H54 (cell line): ENCODE measurements at regions not wholly inside any gene's neighbourhood (a gene's known extent, or its start where the extent isn't known, plus 50 kb on each side); places are given as distances from the start of the nearest gene placed in this dataset.

Experiments
- DNase-seq: peaks from one replicate; pipeline ENCODE4 v3.0.0; 2011; ENCODE audit warnings: low spot score, mixed read lengths; ENCODE audit not compliant: insufficient read length
- FAIRE-seq: peaks from 3 replicates; lab custom pipeline; 2011; peaks lifted over from hg19 to GRCh38; lab: Jason Lieb, UNC
- POLR2A ChIP-seq: IDR thresholded peaks from 2 replicates; pipeline ENCODE4 v1.6.1; 2011; ENCODE audit warnings: low read depth, mild to moderate bottlenecking, low read length

GRCh38 chr2:12253167-12253778 lies 463.5 kb upstream of the TRIB2 start:
- FAIRE-seq (no peak), DNase-seq (no peak)
- TF ChIP-seq POLR2A, result no peak

GRCh38 chr2:12254280-12254860 lies 462.4 kb upstream of the TRIB2 start:
- DNase-seq (no peak), FAIRE-seq (peak; percentile 33)
- TF ChIP-seq POLR2A, result no peak

DNA sequence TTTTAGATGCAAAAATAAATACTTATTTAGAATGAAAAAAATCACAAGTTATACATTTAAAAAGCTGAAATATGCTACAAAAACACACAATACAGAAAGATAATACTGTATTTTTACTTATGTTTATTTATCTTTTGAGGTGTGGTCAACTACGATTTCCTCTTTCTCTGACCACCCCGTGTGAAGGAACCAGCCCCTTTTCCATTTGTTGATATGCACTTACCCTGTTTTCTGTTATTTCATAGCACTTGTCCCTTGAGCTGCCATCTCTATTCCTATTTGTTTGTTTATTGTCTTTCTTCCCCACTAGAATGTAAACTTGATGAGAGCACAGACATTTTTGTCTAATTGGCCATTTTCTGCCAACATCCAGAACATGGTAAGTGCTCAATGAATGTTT lies 460.5 kb upstream of the TRIB2 start:
- DNase-seq (no peak), FAIRE-seq (no peak)
- no peak for TF ChIP-seq POLR2A

DNA sequence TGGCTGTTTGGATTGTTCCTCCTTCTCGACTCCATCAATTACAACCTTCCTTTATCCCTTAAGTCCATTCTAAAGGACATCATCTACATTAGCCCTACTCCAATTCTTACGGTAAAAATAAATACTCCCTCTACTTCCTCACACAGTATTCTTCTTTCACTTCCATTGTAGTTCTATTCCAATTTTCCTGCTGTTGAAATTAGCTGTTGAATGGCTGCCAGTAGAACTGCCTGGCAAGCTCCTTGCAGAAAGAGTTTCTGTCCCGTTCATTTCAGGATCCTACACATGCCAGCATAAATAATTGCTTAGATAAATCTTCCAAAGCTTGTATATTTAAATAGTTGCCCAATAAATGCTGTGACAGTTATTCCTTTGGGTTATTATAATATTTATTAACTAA lies 459.3 kb upstream of the TRIB2 start:
- no peak for TF ChIP-seq POLR2A
- DNase-seq (no peak), FAIRE-seq (no peak)

- DNase-seq, result no peak
- no peak for TF ChIP-seq POLR2A
- no peak for FAIRE-seq
Measured at GRCh38 chr2:12259493-12259892, 457.2 kb upstream of the TRIB2 start.

GRCh38 chr2:12261986-12262680 lies 454.6 kb upstream of the TRIB2 start:
- FAIRE-seq, result no peak

GRCh38 chr2:12262681-12263436 lies 453.9 kb upstream of the TRIB2 start:
- TF ChIP-seq POLR2A, result no peak

More at GRCh38 chr2:12261986-12262680, 454.6 kb upstream of the TRIB2 start:
- TF ChIP-seq POLR2A, result no peak
- no peak for DNase-seq

GRCh38 chr2:12263730-12264129 lies 453.0 kb upstream of the TRIB2 start:
- no peak for DNase-seq
- FAIRE-seq, result no peak
- TF ChIP-seq POLR2A, result no peak

More at GRCh38 chr2:12262681-12263436, 453.9 kb upstream of the TRIB2 start:
- no peak for FAIRE-seq
- no peak for DNase-seq

GRCh38 chr2:12264146-12264545 lies 452.6 kb upstream of the TRIB2 start:
- FAIRE-seq (no peak), DNase-seq (no peak)
- no peak for TF ChIP-seq POLR2A

DNA sequence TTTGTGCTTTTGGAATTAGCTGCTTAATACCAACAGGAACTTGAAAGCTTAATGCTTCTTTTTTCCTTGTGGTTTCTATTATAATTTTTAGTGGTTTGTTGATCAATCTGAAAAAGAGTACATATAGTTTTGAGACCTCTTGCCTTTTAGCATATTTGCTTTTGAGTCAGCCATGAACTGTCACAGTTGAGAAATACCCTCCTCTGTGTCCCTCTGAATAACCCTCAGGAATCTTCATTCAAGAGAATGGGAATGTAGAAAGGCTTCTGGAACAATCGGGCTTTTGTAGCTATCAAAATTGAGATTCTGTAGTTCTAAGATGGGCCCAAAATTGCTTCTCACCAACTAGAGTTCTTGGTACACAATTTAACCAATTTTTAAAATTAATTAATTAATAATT lies 451.1 kb upstream of the TRIB2 start:
- no peak for FAIRE-seq
- no peak for TF ChIP-seq POLR2A
- no peak for DNase-seq

GRCh38 chr2:12267042-12267441 lies 449.7 kb upstream of the TRIB2 start:
- FAIRE-seq (no peak), DNase-seq (no peak)
- TF ChIP-seq POLR2A, result no peak

- no peak for DNase-seq
Measured at GRCh38 chr2:12269041-12269972, 447.4 kb upstream of the TRIB2 start.

GRCh38 chr2:12270876-12271588 lies 445.7 kb upstream of the TRIB2 start:
- no peak for TF ChIP-seq POLR2A
- no peak for DNase-seq
- peak; percentile 6 for FAIRE-seq

More at GRCh38 chr2:12269041-12269972, 447.4 kb upstream of the TRIB2 start:
- FAIRE-seq, result no peak
- TF ChIP-seq POLR2A, result no peak
